ENCODE measurements at regions not wholly inside any gene's neighbourhood (a gene's known extent, or its start where the extent isn't known, plus 50 kb on each side); places are given as distances from the start of the nearest gene placed in this dataset.

DNA sequence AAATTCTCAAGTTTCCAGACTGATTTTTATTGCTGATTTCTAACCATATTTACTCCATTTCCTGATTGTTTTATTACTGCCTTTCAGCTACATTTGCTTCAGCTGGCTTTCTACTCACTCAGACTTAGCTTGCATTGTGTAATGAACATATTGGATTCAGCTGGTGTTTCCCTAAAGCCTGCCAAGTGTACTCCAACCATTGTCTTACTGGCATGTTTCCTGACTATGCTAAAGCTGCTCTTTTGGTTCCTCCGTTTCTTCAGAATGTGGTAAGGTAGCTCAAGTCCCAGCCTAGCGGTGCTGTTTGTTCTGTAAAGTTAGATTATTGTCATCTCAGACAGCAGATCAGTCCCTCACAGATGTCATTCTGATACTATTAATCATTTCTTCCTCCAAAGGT lies 53.1 kb upstream of the GLRA2 start:
- no peaks in the 10 kb centered on the region for H3K4me1 ChIP-seq
- in situ Hi-C loops (cut with MboI; ENCODE audit: low sequenced_read_pairs) = no loop called here
- DNase-seq (ENCODE audit: low spot score in 2 of 2) = no peak

DNA sequence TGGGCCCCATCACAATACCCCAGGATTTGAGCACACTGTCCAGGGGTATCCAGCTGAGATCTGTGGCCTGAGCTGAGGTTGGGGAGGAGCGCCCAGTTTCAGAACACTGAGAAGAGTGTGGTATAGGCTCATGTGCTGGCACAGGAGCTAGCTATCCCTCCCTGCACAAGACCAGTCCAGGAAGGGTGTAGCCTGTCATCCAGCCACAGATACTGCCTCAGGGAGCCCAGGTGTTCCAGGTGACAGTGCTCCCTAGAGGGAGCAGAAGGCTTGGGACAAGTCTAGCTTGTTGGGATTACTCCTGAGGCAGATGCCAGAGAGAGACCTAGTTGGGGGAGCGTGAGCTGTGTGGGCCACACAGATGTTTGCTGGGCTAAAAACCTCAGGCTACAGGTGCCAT lies 79.6 kb upstream of the GLRA2 start:
- in situ Hi-C loops (cut with MboI; ENCODE audit: low sequenced_read_pairs) = no loop called here
- Histone ChIP-seq H3K9me3 (no peaks in the 10 kb centered on the region), H3K4me3 (no peak overlapping the region), H3K4me1 (no peaks in the 10 kb centered on the region), H3K27me3 (ENCODE audit: low read depth) (no peaks in the 10 kb centered on the region), H3K36me3 (replicated peaks) (no peaks in the 10 kb centered on the region)
- DNase-seq (ENCODE audit: low spot score in 2 of 2) = no peak

More for the DNA sequence above, 53.1 kb upstream of the GLRA2 start:
- Histone ChIP-seq H3K4me3 (no peak overlapping the region), H3K27me3 (ENCODE audit: low read depth) (peaks cover 2% of the 10 kb centered on the region; the same call in 1 of the 2 replicates), H3K9me3 (no peaks in the 10 kb centered on the region), H3K36me3 (replicated peaks) (no peaks in the 10 kb centered on the region)

DNA sequence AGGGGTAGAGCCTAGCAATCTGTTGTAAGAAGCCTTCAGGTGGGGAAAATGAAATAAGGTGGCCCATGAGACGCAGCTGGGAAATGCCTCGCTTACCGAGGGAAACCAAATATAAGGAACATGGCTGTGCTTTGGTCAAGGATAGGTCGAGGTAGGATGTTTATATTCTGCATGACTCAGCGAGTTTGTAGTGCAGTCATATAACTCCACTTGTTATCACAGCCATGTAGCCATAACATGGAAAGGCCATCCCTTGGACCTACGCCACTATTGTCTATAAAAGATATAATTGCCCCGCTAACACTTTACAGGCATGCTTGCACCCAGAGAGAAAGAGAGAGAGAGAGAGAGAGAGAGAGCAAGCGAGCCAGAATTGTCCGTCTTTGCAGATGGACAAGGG lies 80.9 kb upstream of the GLRA2 start:
- H3K4me3 ChIP-seq = no peak overlapping the region
- H3K9me3 ChIP-seq = no peaks in the 10 kb centered on the region
- in situ Hi-C loops (cut with MboI; ENCODE audit: low sequenced_read_pairs) = no loop called here
- no peak for DNase-seq (ENCODE audit: low spot score in 2 of 2)
- H3K4me1 ChIP-seq = no peaks in the 10 kb centered on the region
- no peaks in the 10 kb centered on the region for H3K27me3 ChIP-seq (ENCODE audit: low read depth)
- H3K36me3 ChIP-seq (replicated peaks) = no peaks in the 10 kb centered on the region

DNA sequence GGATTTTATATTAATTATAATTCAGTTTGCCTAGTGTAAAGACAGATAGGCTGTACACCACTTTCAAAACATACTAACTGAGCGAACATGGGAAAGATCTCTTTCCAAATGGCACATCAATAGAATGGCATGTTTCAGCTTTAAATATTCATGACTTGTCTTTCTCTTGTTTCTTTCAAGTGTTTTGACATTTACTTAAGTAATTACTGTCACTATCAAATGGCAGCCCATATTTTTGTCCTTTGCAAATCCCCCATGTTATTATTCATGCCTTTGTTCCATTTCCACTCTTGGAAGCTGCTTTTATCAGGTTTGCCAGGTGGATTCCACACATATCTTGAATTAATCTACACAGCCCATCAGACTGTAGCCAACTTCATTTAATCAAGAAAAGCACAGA lies 89.2 kb upstream of the GLRA2 start:
- in situ Hi-C loops (cut with MboI; ENCODE audit: low sequenced_read_pairs) = no loop called here
- no peak overlapping the region for H3K4me3 ChIP-seq

DNA sequence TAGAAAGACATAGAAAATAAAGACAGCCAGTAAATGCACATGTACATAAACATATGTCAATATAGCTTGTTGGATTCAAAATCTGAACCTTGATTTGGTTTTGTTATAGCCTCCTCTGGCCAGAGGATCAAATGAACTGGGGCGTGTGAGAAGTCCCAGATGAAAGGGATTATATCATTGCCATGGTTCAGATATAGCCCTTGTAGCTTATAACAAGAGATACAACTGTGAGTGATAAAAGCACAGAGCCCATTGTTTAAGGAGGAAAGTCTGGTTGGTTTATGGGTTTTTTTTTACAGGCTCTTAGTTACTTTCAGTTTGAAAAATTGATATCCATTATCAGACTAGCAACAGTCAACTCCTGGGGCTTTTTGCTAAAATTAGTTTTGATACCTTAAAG lies 101.7 kb upstream of the GLRA2 start:
- Histone ChIP-seq H3K4me1 (no peaks in the 10 kb centered on the region), H3K27me3 (ENCODE audit: low read depth) (no peaks in the 10 kb centered on the region), H3K4me3 (no peak overlapping the region), H3K36me3 (replicated peaks) (no peaks in the 10 kb centered on the region), H3K9me3 (no peaks in the 10 kb centered on the region)
- in situ Hi-C loops (cut with MboI; ENCODE audit: low sequenced_read_pairs) = no loop called here
- DNase-seq (ENCODE audit: low spot score in 2 of 2) = no peak

More for the DNA sequence above, 89.2 kb upstream of the GLRA2 start:
- Histone ChIP-seq H3K36me3 (replicated peaks) (no peaks in the 10 kb centered on the region), H3K27me3 (ENCODE audit: low read depth) (no peaks in the 10 kb centered on the region), H3K9me3 (no peaks in the 10 kb centered on the region), H3K4me1 (no peaks in the 10 kb centered on the region)
- DNase-seq (ENCODE audit: low spot score in 2 of 2) = no peak

DNA sequence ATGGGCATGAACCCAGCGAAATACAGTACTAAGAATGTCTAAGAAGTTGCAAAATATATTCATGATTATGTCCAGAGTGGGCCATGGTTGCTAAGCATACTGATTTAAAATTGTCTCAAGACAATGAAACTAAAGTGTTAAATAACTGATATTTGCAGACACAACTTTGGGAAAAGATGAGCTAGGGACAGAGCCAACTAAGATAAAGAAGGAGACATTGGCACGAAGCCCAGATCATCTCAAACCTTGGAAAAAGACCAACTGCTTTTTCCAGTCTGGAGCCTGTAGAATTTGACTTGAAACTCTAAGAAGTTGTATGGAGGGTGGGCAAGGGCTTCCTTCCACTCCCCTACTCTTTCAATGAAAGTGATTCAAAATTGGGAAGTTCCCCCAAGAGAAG lies 108.5 kb upstream of the GLRA2 start:
- H3K9me3 ChIP-seq = no peaks in the 10 kb centered on the region
- no peak overlapping the region for H3K4me3 ChIP-seq
- H3K4me1 ChIP-seq = no peaks in the 10 kb centered on the region
- H3K27me3 ChIP-seq (ENCODE audit: low read depth) = no peaks in the 10 kb centered on the region
- DNase-seq (ENCODE audit: low spot score in 2 of 2) = no peak
- in situ Hi-C loops (cut with MboI; ENCODE audit: low sequenced_read_pairs) = no loop called here
- no peaks in the 10 kb centered on the region for H3K36me3 ChIP-seq (replicated peaks)

DNA sequence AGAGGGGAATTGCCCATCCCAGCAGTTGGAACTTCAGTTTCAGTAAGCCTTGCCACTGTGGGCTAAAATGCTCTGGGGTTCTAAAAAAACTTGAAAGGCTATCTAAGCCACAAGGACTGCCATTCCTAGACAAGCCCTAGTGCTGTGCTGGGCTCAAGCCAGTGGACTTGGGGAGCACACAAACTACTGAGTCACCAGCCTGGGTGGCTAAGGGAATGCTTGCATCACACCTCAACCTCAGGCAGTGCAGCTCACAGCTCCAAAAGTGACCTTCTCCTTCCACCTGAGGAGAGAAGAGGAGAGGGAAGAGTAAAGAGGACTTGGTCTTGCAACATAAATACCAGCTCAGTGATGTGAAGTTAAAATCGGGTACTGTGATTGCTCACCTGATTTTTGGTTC lies 116.7 kb upstream of the GLRA2 start:
- no peaks in the 10 kb centered on the region for H3K9me3 ChIP-seq
- H3K4me1 ChIP-seq = no peaks in the 10 kb centered on the region
- in situ Hi-C loops (cut with MboI; ENCODE audit: low sequenced_read_pairs) = no loop called here
- no peak for DNase-seq (ENCODE audit: low spot score in 2 of 2)
- no peaks in the 10 kb centered on the region for H3K36me3 ChIP-seq (replicated peaks)
- H3K4me3 ChIP-seq = no peak overlapping the region
- no peaks in the 10 kb centered on the region for H3K27me3 ChIP-seq (ENCODE audit: low read depth)

DNA sequence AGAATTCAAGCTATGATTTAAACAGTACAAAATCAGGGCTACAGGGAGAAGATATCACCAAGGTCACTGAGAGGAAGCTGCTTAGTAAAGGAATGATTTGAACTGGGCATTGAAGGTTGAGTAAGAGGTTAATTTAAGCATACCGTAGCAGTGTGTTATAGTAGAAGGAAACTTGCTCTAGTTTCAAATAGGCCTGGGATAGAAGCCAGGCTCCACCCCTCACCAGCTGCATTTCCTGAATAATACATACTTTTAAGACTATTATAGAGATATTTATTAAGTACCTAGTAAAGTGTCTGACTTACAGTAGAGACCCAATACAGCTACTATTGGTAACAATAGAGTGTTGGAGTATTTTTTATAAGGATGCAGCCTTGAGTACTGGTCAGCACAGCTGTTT lies 118.0 kb upstream of the GLRA2 start:
- no peaks in the 10 kb centered on the region for H3K36me3 ChIP-seq (replicated peaks)
- in situ Hi-C loops (cut with MboI; ENCODE audit: low sequenced_read_pairs) = no loop called here
- DNase-seq (ENCODE audit: low spot score in 2 of 2) = no peak
- H3K4me1 ChIP-seq = no peaks in the 10 kb centered on the region
- no peak overlapping the region for H3K4me3 ChIP-seq
- no peaks in the 10 kb centered on the region for H3K27me3 ChIP-seq (ENCODE audit: low read depth)
- no peaks in the 10 kb centered on the region for H3K9me3 ChIP-seq

DNA sequence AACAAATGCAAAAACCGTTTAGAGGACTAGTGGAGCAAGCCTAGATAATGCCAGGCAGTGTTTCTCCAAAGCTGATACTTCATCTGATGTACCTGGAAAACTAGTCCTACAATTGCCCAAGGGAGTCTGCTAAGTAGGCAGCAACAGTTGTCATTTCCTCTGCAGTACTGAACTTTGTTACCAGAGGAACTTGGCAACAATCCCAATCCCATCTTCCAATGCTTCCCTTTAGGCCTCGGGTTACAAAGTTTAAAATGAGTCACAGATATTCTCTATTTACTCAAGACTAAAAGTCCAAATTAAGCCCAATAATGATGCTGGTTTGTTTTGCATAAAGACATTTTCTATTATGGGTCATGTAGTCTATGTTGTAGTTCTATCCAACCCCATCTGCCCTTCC lies 120.0 kb upstream of the GLRA2 start:
- DNase-seq (ENCODE audit: low spot score in 2 of 2) = no peak
- in situ Hi-C loops (cut with MboI; ENCODE audit: low sequenced_read_pairs) = no loop called here
- H3K36me3 ChIP-seq (replicated peaks) = no peaks in the 10 kb centered on the region
- H3K4me3 ChIP-seq = no peak overlapping the region
- no peaks in the 10 kb centered on the region for H3K4me1 ChIP-seq
- no peaks in the 10 kb centered on the region for H3K27me3 ChIP-seq (ENCODE audit: low read depth)
- no peaks in the 10 kb centered on the region for H3K9me3 ChIP-seq

DNA sequence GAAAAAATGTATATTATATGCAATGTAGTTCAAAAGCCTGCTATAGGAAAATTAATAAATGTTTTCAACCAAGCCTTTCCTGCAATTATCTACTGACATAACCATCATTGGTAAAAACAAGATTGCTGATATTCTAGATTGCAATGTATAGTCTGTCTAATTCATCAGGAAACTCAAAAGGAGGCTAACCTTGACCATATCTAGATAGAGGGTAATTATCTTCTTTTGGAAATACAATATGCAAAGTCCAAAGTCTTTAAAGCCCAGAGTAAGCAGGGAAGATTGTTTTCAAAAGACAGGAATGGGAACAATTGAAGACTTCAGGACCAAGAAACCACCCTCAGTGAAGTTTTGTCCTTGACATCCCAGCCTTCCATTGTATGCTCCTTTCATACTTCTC lies 123.1 kb upstream of the GLRA2 start:
- no peak for DNase-seq (ENCODE audit: low spot score in 2 of 2)

DNA sequence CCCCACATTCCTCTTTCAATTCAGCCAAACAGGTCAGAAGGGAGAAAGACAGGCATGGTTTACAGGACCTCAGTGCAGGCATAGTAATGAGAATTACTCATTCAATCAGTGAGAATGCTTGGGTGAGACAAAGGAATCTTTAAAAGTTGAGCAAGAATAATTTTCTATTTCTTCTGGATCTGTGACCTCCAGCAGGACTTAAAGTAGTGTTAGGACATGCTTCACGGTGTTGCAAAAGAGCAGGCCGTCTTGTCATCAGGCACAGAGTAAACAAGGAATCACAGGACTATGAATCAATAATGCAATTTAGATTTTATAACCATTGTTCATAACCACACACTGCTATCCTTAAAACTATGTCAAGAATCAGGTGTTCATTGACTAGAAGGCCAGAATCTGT lies 130.6 kb upstream of the GLRA2 start:
- H3K27me3 ChIP-seq (ENCODE audit: low read depth) = no peaks in the 10 kb centered on the region
- in situ Hi-C loops (cut with MboI; ENCODE audit: low sequenced_read_pairs) = no loop called here

More for the DNA sequence above, 123.1 kb upstream of the GLRA2 start:
- in situ Hi-C loops (cut with MboI; ENCODE audit: low sequenced_read_pairs) = no loop called here
- H3K4me1 ChIP-seq = no peaks in the 10 kb centered on the region
- no peaks in the 10 kb centered on the region for H3K9me3 ChIP-seq
- H3K27me3 ChIP-seq (ENCODE audit: low read depth) = no peaks in the 10 kb centered on the region
- no peak overlapping the region for H3K4me3 ChIP-seq
- H3K36me3 ChIP-seq (replicated peaks) = no peaks in the 10 kb centered on the region

DNA sequence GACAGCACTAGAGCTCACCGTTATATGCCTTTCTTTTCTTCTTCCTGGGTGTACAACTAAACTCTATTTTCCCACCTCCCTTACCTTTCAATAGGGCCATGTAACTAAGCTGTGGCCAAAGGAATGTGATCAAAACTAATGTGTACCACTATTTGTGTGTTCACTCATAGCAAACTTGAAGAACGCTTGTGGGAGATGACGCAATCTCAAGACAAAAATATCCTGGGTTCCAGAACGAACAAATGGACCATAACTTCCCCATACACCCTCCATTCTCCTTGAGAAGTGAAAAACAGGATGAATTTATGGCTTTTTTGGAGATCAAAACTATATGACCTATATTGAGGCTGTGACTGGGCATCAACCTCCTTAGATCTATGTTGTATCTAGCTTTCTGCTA lies 139.7 kb upstream of the GLRA2 start:
- DNase-seq (ENCODE audit: low spot score in 2 of 2) = no peak
- H3K4me3 ChIP-seq = no peak overlapping the region
- in situ Hi-C loops (cut with MboI; ENCODE audit: low sequenced_read_pairs) = no loop called here
- H3K27me3 ChIP-seq (ENCODE audit: low read depth) = no peaks in the 10 kb centered on the region; the same call in 1 of the 2 replicates
- no peaks in the 10 kb centered on the region for H3K9me3 ChIP-seq
- no peaks in the 10 kb centered on the region for H3K4me1 ChIP-seq
- no peaks in the 10 kb centered on the region for H3K36me3 ChIP-seq (replicated peaks)

More for the DNA sequence above, 130.6 kb upstream of the GLRA2 start:
- Histone ChIP-seq H3K4me1 (no peaks in the 10 kb centered on the region), H3K36me3 (replicated peaks) (no peaks in the 10 kb centered on the region), H3K4me3 (no peak overlapping the region), H3K9me3 (no peaks in the 10 kb centered on the region)
- DNase-seq (ENCODE audit: low spot score in 2 of 2) = no peak

DNA sequence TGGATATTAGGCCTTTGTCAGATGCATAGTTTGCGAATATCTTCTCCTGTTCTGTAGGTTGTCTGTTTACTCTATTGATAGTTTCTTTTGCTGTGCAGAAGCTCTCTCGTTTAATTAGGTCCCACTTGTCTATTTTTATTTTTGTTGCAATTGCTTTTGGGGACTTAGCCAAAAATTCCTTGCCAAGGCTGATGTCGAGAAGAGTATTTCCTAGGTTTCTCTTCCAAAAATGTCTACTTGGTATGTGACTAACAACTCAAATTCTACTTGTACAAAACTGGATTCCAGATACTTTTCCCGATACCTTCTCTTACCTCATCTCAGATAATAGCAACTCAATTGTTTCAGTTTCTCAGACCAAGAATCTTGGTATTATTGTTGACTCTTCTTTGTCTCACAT lies 142.4 kb upstream of the GLRA2 start:
- Histone ChIP-seq H3K4me1 (no peaks in the 10 kb centered on the region), H3K36me3 (replicated peaks) (no peaks in the 10 kb centered on the region), H3K27me3 (ENCODE audit: low read depth) (no peaks in the 10 kb centered on the region; the same call in 1 of the 2 replicates), H3K9me3 (no peaks in the 10 kb centered on the region), H3K4me3 (no peak overlapping the region)
- in situ Hi-C loops (cut with MboI; ENCODE audit: low sequenced_read_pairs) = no loop called here
- DNase-seq (ENCODE audit: low spot score in 2 of 2) = no peak

DNA sequence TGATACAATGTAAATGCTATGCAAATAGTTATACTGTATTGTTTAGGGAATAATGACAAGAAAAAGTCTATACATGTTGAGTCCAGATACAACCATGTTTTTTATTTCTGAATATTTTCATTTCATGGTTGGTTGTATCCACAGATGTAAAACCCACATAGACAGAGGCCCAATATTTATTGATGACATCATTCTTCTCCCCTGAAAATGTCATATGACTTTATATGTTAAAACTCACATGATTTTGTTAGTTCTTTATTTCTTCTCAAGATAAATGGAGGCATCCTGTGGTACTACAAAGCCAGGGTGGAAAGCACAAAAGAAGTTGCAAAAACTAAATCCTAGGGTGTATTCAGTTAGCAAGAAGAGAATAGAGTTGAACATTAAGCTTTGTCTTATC lies 149.3 kb upstream of the GLRA2 start:
- Histone ChIP-seq H3K4me1 (no peaks in the 10 kb centered on the region), H3K4me3 (no peak overlapping the region), H3K9me3 (no peaks in the 10 kb centered on the region), H3K36me3 (replicated peaks) (no peaks in the 10 kb centered on the region), H3K27me3 (ENCODE audit: low read depth) (no peaks in the 10 kb centered on the region)
- no peak for DNase-seq (ENCODE audit: low spot score in 2 of 2)
- in situ Hi-C loops (cut with MboI; ENCODE audit: low sequenced_read_pairs) = no loop called here

DNA sequence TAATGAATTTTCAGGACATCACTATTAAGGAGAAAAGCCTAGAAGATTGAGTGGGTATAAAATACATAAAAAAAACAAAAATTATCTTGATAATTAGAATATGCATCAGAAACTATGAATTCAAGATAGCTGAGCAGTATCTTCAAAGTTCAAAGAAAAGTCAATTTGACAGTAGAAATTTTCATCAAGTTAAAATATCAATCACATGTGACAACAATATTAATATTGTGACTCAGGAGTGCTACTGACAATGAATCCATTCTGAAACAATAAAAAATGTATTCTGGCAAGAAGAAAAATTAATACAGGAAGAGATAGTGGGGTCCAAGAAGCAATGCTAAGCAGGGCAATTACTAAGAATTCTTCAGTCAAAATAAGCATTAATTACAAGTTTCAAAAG lies 151.9 kb upstream of the GLRA2 start:
- no peak for DNase-seq (ENCODE audit: low spot score in 2 of 2)
- H3K27me3 ChIP-seq (ENCODE audit: low read depth) = no peaks in the 10 kb centered on the region
- no peak overlapping the region for H3K4me3 ChIP-seq
- no peaks in the 10 kb centered on the region for H3K4me1 ChIP-seq
- H3K36me3 ChIP-seq (replicated peaks) = no peaks in the 10 kb centered on the region
- no peaks in the 10 kb centered on the region for H3K9me3 ChIP-seq
- in situ Hi-C loops (cut with MboI; ENCODE audit: low sequenced_read_pairs) = no loop called here
